Liver (tissue), 3 donors: ENCODE measurements at regions not wholly inside any gene's neighbourhood (a gene's known extent, or its start where the extent isn't known, plus 50 kb on each side); places are given as distances from the start of the nearest gene placed in this dataset.

Source experiments
- ATF3 ChIP-seq: IDR thresholded peaks from 2 replicates; pipeline ENCODE4 v1.6.1; 2016; ENCODE audit warnings: antibody characterized with exemption
- CTCF ChIP-seq: fragments of 150-350 bp; IDR thresholded peaks from 2 replicates; pipeline ENCODE4 v1.5.1; 2017; ENCODE audit warnings: improper control_type of control experiment, low read depth, low read length; ENCODE audit not compliant: missing input control
- GABPA ChIP-seq, 2 donors: IDR thresholded peaks in 1 of 2; conservative IDR thresholded peaks in 1 of 2; 2 replicates each; pipeline ENCODE4 v1.6.1; 2016; ENCODE audit warnings: antibody characterized with exemption in 2 of 2, mild to moderate bottlenecking in 1 of 2, moderate library complexity in 1 of 2
- HNF4G ChIP-seq: IDR thresholded peaks from 2 replicates; pipeline ENCODE4 v1.6.1; 2016; ENCODE audit warnings: antibody characterized with exemption
- MAX ChIP-seq: IDR thresholded peaks from 2 replicates; pipeline ENCODE4 v1.6.1; 2016; ENCODE audit warnings: antibody characterized with exemption
- REST ChIP-seq: IDR thresholded peaks from 2 replicates; pipeline ENCODE4 v1.6.1; 2016; ENCODE audit warnings: antibody characterized with exemption, mild to moderate bottlenecking
- TAF1 ChIP-seq: conservative IDR thresholded peaks from 2 replicates; pipeline ENCODE4 v1.6.1; 2016; ENCODE audit warnings: antibody characterized with exemption, mild to moderate bottlenecking
- YY1 ChIP-seq: IDR thresholded peaks from 2 replicates; pipeline ENCODE4 v1.6.1; 2016; ENCODE audit warnings: antibody characterized with exemption, mild to moderate bottlenecking
- donor health status: healthy.
- donor health status: healthy.

GRCh38 chr11:101661559-101661958, 77.8 kb upstream of the TRPC6 start:
- no peak for TF ChIP-seq YY1
- TF ChIP-seq CTCF = no peak
- no peak for TF ChIP-seq MAX
- no peak for TF ChIP-seq HNF4G
- TF ChIP-seq TAF1 = no peak
- no peak for TF ChIP-seq ATF3
- no peak for TF ChIP-seq REST
- TF ChIP-seq GABPA (IDR thresholded peaks at IDR 0.05 in 1 of 2, conservative IDR thresholded peaks at IDR 0.05 in 1 of 2) = no peak
